ENCODE measurements at regions not wholly inside any gene's neighbourhood (a gene's known extent, or its start where the extent isn't known, plus 50 kb on each side); places are given as distances from the start of the nearest gene placed in this dataset.

DNA sequence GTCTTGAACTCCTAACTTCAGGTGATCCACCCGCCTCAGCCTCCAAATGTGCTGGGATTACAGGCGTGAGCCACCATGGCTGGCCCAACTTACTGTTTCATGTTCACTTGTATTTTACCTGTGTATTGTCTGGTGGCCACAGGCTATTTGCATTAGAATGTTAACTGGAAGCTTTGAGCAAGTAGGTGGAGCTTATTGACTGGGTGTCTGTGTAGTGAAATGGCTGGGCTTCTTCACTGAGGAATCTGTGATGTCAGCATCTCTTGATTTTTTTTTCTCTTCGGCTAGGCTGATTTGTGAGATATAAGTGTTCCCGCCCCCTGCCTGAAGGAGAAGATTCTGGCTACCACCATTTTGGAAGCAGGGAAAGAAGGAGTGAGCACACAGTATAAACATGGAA is 237.8 kb upstream of the PEX5L start:
- H3K36me3 Mint-ChIP-seq (ENCODE audit: low read depth): no peaks in the 10 kb centered on the region
- CTCF ChIA-PET: no interaction called here

GRCh38 chr3:180275176-180275575 is 238.4 kb upstream of the PEX5L start:
- Mint-ChIP-seq H3K27ac (no peak overlapping the region), H3K27me3 (peaks cover 1% of the 10 kb centered on the region), H3K9me3 (peaks cover 1% of the 10 kb centered on the region), H3K4me3 (no peak overlapping the region), H3K4me1 (ENCODE audit: low read depth) (no peaks in the 10 kb centered on the region), H3K36me3 (ENCODE audit: low read depth) (no peaks in the 10 kb centered on the region)
- ATAC-seq: no peak
- ChIA-PET CTCF (no interaction called here), POLR2A (no interaction called here)
- TF ChIP-seq, protein P1, sequence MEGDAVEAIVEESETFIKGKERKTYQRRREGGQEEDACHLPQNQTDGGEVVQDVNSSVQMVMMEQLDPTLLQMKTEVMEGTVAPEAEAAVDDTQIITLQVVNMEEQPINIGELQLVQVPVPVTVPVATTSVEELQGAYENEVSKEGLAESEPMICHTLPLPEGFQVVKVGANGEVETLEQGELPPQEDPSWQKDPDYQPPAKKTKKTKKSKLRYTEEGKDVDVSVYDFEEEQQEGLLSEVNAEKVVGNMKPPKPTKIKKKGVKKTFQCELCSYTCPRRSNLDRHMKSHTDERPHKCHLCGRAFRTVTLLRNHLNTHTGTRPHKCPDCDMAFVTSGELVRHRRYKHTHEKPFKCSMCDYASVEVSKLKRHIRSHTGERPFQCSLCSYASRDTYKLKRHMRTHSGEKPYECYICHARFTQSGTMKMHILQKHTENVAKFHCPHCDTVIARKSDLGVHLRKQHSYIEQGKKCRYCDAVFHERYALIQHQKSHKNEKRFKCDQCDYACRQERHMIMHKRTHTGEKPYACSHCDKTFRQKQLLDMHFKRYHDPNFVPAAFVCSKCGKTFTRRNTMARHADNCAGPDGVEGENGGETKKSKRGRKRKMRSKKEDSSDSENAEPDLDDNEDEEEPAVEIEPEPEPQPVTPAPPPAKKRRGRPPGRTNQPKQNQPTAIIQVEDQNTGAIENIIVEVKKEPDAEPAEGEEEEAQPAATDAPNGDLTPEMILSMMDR (IDR thresholded peaks at IDR 0.05): no peak
- DNase-seq: no peak
- intact Hi-C loops (cut with micrococcal nuclease): no loop called here

More for the DNA sequence above, 237.8 kb upstream of the PEX5L start:
- intact Hi-C loops (cut with micrococcal nuclease): no loop called here
- no peak overlapping the region for H3K4me3 Mint-ChIP-seq
- no peak for DNase-seq
- POLR2A ChIA-PET: no interaction called here
- ATAC-seq: no peak
- H3K27ac Mint-ChIP-seq: no peak overlapping the region
- no peaks in the 10 kb centered on the region for H3K4me1 Mint-ChIP-seq (ENCODE audit: low read depth)
- H3K27me3 Mint-ChIP-seq: peaks cover 1% of the 10 kb centered on the region
- H3K9me3 Mint-ChIP-seq: peaks cover 4% of the 10 kb centered on the region
- TF ChIP-seq, protein P1 (IDR thresholded peaks at IDR 0.05): no peak

GRCh38 chr3:180277041-180277440 is 240.3 kb upstream of the PEX5L start:
- peaks cover 1% of the 10 kb centered on the region for H3K27me3 Mint-ChIP-seq
- CTCF ChIA-PET: no interaction called here
- H3K27ac Mint-ChIP-seq: no peak overlapping the region
- POLR2A ChIA-PET: no interaction called here
- intact Hi-C loops (cut with micrococcal nuclease): no loop called here
- DNase-seq: no peak
- H3K4me1 Mint-ChIP-seq (ENCODE audit: low read depth): no peaks in the 10 kb centered on the region
- no peak for ATAC-seq
- peaks cover 1% of the 10 kb centered on the region for H3K9me3 Mint-ChIP-seq
- H3K36me3 Mint-ChIP-seq (ENCODE audit: low read depth): no peaks in the 10 kb centered on the region
- TF ChIP-seq, protein P1 (IDR thresholded peaks at IDR 0.05): no peak
- no peak overlapping the region for H3K4me3 Mint-ChIP-seq

DNA sequence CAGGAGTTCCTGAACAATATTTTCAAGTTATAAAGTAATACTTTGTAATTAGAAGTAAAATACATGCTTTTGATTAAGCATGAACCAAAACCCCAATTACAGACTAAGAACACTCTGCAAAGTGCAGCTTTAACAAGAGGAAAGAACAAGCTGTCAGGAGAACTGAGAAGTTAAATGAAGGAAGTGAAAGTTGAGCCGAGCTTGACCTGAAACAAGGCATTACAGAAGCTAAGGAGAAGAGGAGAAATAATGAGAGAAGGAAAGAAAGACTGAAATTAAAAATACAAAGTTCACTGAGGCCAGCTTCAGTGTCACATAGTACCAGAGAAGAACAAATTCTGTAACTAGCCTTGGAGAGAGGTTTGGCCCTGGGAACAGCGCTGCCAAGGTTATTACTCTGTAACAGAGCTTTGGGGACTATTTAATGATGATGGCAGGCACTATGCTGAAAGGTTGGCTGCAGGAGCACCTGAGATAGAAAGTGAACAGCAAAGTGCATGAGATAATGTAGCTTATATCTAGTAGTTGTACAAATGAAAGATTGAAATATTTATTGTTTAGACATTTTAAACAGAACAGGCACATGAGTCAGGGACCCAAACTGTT is 241.9 kb upstream of the PEX5L start:
- ChIA-PET POLR2A (no interaction called here), CTCF (no interaction called here)
- ATAC-seq (no peak), DNase-seq (no peak)
- TF ChIP-seq, protein P1 (IDR thresholded peaks at IDR 0.05): no peak
- Mint-ChIP-seq H3K4me3 (no peak overlapping the region), H3K36me3 (ENCODE audit: low read depth) (no peaks in the 10 kb centered on the region), H3K9me3 (peaks cover 1% of the 10 kb centered on the region), H3K4me1 (ENCODE audit: low read depth) (no peaks in the 10 kb centered on the region), H3K27me3 (peaks cover 1% of the 10 kb centered on the region), H3K27ac (no peak overlapping the region)
- intact Hi-C loops (cut with micrococcal nuclease): no loop called here

DNA sequence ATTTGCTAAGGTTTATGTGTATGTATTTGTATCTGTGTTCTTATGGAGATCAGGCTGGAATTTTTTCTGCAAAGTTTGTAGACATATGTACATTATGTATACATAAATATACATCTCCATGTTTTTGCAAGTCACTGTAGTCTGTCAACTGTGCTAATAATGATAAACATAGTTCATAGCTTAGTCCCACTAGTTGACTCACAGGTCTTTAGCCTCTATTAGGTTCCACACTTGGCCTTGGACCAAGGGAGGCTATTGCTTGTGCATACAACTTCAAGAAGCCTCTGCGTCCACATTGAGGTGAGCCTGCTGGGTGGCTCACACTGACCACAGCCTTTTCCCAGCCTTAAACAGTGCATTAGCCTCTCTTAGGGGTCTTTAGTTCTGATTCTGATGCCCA is 243.8 kb upstream of the PEX5L start:
- no peaks in the 10 kb centered on the region for H3K9me3 Mint-ChIP-seq

More for the DNA sequence above, 243.8 kb upstream of the PEX5L start:
- DNase-seq (no peak), ATAC-seq (no peak)
- TF ChIP-seq, protein P1 (IDR thresholded peaks at IDR 0.05): no peak
- no peaks in the 10 kb centered on the region for H3K27me3 Mint-ChIP-seq
- H3K27ac Mint-ChIP-seq: no peak overlapping the region
- ChIA-PET CTCF (no interaction called here), POLR2A (no interaction called here)
- no peaks in the 10 kb centered on the region for H3K4me1 Mint-ChIP-seq (ENCODE audit: low read depth)
- no peak overlapping the region for H3K4me3 Mint-ChIP-seq
- intact Hi-C loops (cut with micrococcal nuclease): no loop called here
- no peaks in the 10 kb centered on the region for H3K36me3 Mint-ChIP-seq (ENCODE audit: low read depth)
